Panc1 (cell line): ENCODE measurements at regions not wholly inside any gene's neighbourhood (a gene's known extent, or its start where the extent isn't known, plus 50 kb on each side); places are given as distances from the start of the nearest gene placed in this dataset.

Experiments
- ATAC-seq: fragments of 200-7000 bp; cut with Tn5 transposase; 2 replicates; pipeline ENCODE4 v1.9.1; 2020; ENCODE audit warnings: mild to moderate bottlenecking, moderate library complexity
- BruUV-seq: library from RNA; stranded (reverse); fragments of 400-500 nt; replicated peaks from 2 replicates; lab custom pipeline; 2021; lab: Mats Ljungman, UMichigan
- CTCF ChIA-PET: fragments of 300-600 bp; sonication (Branson Sonifier 250); formaldehyde crosslinking; loops from one replicate; lab custom pipeline; 2022; ENCODE audit warnings: antibody characterized with exemption; lab: Charles Lee
- POLR2A ChIA-PET: fragments of 300-600 bp; sonication (Branson Sonifier 250); formaldehyde crosslinking; loops from one replicate; lab custom pipeline; 2022; ENCODE audit warnings: antibody characterized with exemption; lab: Charles Lee
- DNase-seq: peaks from one replicate; pipeline ENCODE4 v3.0.0-alpha.2; 2010; ENCODE audit warnings: low read depth, low spot score
- H3K27ac ChIP-seq: 2 replicates; pipeline ENCODE4 v1.5.1; 2011; ENCODE audit warnings: mild to moderate bottlenecking, low read length, inconsistent platforms
- H3K27me3 ChIP-seq: fragments of 200-500 bp; sonication (Bioruptor generic); 2 replicates; pipeline ENCODE4 v1.6.0; 2014; ENCODE audit warnings: low read length, inconsistent platforms; ENCODE audit not compliant: control insufficient read depth, insufficient read depth
- H3K36me3 ChIP-seq: fragments of 200-500 bp; sonication (Bioruptor generic); 2 replicates; pipeline ENCODE4 v1.5.1; 2014; ENCODE audit warnings: inconsistent platforms, mild to moderate bottlenecking, low read length, moderate library complexity; ENCODE audit not compliant: control insufficient read depth, insufficient read depth
- H3K4me1 ChIP-seq: 2 replicates; pipeline ENCODE4 v1.5.1; 2011; ENCODE audit warnings: inconsistent platforms, mild to moderate bottlenecking, low read length, moderate library complexity; ENCODE audit not compliant: control insufficient read depth, insufficient read depth
- H3K4me3 ChIP-seq, 2 experiments: 2 replicates each; pipeline ENCODE4 v1.5.1; 2011 to 2012; ENCODE audit warnings: low read depth in 2 of 2, low read length in 2 of 2, mild to moderate bottlenecking in 2 of 2, inconsistent platforms in 1 of 2, moderate library complexity in 1 of 2
- H3K9me3 ChIP-seq: fragments of 200-500 bp; sonication (Bioruptor generic); 2 replicates; pipeline ENCODE4 v1.5.1; 2014; ENCODE audit warnings: low read depth, mild to moderate bottlenecking, inconsistent platforms, low read length, moderate library complexity; ENCODE audit not compliant: control insufficient read depth, insufficient read depth
- POLR2AphosphoS5 ChIP-seq: IDR thresholded peaks from 2 replicates; pipeline ENCODE4 v1.6.1; 2012; ENCODE audit warnings: mild to moderate bottlenecking, low read depth, low read length, moderate library complexity
- SIN3A ChIP-seq: IDR thresholded peaks from 2 replicates; pipeline ENCODE4 v1.6.1; 2012; ENCODE audit warnings: low read depth, mild to moderate bottlenecking, low read length, moderate library complexity, borderline replicate concordance; ENCODE audit not compliant: insufficient read depth
- TCF7L2 ChIP-seq: IDR thresholded peaks from 2 replicates; pipeline ENCODE4 v1.6.1; 2011; ENCODE audit warnings: mild to moderate bottlenecking, low read depth, low read length, inconsistent platforms
- in situ Hi-C: cut with HindIII; loops from 2 replicates; pipeline ENCODE4 v1.10.0; 2016; ENCODE audit warnings: low sequenced_read_pairs, low pct_unique_long_range_greater_than_20kb
- intact Hi-C: fragments of 100-400 bp; cut with micrococcal nuclease; formaldehyde crosslinking; loops from one replicate; pipeline ENCODE4 v1.10.0; 2022; ENCODE audit not compliant: unreplicated experiment
- TF ChIP-seq, protein P1 (sequence below): fragments of 450-650 bp; IDR thresholded peaks from 2 replicates; pipeline ENCODE4 v1.5.1; 2017; ENCODE audit warnings: mild to moderate bottlenecking
- TF ChIP-seq, protein P2 (sequence below), 2 experiments: IDR thresholded peaks; 2 replicates each; pipeline ENCODE4 v1.6.1; 2011 to 2012; ENCODE audit warnings: low read depth in 2 of 2, control low read depth in 1 of 2, low read length in 1 of 2, mild to moderate bottlenecking in 1 of 2, moderate library complexity in 1 of 2; ENCODE audit not compliant: insufficient read depth in 1 of 2

DNA sequence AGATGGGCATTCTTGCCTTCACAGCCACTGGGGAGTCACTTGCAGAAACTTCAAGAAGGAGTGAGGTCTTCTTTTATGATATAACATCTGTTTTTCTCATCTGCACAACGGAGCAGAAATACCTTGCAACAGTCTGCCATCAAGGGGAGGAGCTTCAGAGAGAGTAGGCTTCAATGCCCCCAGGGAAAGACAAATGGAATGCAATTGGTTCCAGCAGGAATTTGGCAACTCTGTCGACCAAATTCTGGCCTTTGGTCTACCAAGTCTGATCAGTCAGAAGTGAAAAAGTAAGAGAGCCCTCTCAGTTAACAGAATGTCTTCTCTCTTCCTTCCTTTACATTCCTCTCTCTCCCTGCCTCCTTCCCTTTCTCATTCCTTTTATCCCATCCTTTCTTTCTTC lies 229.3 kb downstream of the IDS start:
- TF ChIP-seq, protein P1, sequence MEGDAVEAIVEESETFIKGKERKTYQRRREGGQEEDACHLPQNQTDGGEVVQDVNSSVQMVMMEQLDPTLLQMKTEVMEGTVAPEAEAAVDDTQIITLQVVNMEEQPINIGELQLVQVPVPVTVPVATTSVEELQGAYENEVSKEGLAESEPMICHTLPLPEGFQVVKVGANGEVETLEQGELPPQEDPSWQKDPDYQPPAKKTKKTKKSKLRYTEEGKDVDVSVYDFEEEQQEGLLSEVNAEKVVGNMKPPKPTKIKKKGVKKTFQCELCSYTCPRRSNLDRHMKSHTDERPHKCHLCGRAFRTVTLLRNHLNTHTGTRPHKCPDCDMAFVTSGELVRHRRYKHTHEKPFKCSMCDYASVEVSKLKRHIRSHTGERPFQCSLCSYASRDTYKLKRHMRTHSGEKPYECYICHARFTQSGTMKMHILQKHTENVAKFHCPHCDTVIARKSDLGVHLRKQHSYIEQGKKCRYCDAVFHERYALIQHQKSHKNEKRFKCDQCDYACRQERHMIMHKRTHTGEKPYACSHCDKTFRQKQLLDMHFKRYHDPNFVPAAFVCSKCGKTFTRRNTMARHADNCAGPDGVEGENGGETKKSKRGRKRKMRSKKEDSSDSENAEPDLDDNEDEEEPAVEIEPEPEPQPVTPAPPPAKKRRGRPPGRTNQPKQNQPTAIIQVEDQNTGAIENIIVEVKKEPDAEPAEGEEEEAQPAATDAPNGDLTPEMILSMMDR: no peak
- TF ChIP-seq TCF7L2 (no peak), SIN3A (no peak), POLR2AphosphoS5 (no peak)
- TF ChIP-seq, protein P2, sequence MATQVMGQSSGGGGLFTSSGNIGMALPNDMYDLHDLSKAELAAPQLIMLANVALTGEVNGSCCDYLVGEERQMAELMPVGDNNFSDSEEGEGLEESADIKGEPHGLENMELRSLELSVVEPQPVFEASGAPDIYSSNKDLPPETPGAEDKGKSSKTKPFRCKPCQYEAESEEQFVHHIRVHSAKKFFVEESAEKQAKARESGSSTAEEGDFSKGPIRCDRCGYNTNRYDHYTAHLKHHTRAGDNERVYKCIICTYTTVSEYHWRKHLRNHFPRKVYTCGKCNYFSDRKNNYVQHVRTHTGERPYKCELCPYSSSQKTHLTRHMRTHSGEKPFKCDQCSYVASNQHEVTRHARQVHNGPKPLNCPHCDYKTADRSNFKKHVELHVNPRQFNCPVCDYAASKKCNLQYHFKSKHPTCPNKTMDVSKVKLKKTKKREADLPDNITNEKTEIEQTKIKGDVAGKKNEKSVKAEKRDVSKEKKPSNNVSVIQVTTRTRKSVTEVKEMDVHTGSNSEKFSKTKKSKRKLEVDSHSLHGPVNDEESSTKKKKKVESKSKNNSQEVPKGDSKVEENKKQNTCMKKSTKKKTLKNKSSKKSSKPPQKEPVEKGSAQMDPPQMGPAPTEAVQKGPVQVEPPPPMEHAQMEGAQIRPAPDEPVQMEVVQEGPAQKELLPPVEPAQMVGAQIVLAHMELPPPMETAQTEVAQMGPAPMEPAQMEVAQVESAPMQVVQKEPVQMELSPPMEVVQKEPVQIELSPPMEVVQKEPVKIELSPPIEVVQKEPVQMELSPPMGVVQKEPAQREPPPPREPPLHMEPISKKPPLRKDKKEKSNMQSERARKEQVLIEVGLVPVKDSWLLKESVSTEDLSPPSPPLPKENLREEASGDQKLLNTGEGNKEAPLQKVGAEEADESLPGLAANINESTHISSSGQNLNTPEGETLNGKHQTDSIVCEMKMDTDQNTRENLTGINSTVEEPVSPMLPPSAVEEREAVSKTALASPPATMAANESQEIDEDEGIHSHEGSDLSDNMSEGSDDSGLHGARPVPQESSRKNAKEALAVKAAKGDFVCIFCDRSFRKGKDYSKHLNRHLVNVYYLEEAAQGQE (IDR thresholded peaks at IDR 0.05; ENCODE audit: insufficient read depth in 1 of 2, low read depth in 2 of 2, low read length in 1 of 2): no peak
- H3K36me3 ChIP-seq: no peaks in the 10 kb centered on the region
- in situ Hi-C loops (no loop called here), intact Hi-C loops (no loop called here)
- no TSS peak for BruUV-seq
- ATAC-seq (no peak), DNase-seq (no peak)
- H3K4me3 ChIP-seq: no peak overlapping the region
- ChIA-PET CTCF (no interaction called here), POLR2A (no interaction called here)
- no peaks in the 10 kb centered on the region for H3K9me3 ChIP-seq
- H3K27ac ChIP-seq: no peak overlapping the region
- H3K4me1 ChIP-seq: no peaks in the 10 kb centered on the region
- no peaks in the 10 kb centered on the region for H3K27me3 ChIP-seq

DNA sequence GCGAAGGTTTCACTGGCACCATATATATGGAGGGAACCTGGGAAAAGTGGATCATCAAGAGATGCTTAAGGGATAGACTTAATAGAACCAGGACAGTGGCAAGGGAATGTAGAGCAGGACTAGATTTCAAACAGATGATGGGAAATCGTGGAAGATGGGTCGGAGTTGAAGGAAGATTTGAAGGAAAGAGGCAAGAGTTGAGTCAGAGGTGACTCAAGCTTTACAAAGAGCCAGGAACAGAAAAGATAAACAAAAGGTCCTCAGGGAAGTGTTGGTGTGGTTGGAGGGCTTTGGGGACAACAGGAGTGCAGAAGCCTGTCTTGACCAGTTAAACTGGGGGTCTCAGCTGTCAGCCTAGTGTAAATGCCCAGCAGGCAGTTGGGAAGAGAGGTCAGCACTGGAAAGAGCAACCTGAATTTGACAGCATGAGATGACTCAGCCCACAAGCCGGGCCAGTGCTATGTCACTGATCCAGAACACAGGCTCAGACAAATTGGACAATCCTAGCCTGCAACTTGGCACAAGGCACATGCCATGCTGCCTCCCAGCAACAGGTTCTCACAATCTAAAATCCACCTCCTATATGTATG lies 230.5 kb downstream of the IDS start:
- no peak overlapping the region for H3K27ac ChIP-seq
- intact Hi-C loops (no loop called here), in situ Hi-C loops (no loop called here)
- H3K27me3 ChIP-seq: no peaks in the 10 kb centered on the region
- no peaks in the 10 kb centered on the region for H3K36me3 ChIP-seq
- no peak for TF ChIP-seq POLR2AphosphoS5
- TF ChIP-seq, protein P2 (IDR thresholded peaks at IDR 0.05; ENCODE audit: insufficient read depth in 1 of 2, low read depth in 2 of 2, low read length in 1 of 2): no peak
- no peaks in the 10 kb centered on the region for H3K4me1 ChIP-seq
- ChIA-PET POLR2A (no interaction called here), CTCF (no interaction called here)
- ATAC-seq (no peak), DNase-seq (no peak)
- no peak overlapping the region for H3K4me3 ChIP-seq
- H3K9me3 ChIP-seq: no peaks in the 10 kb centered on the region
- no TSS peak for BruUV-seq
